C4-2B (cell line): ENCODE measurements at regions not wholly inside any gene's neighbourhood (a gene's known extent, or its start where the extent isn't known, plus 50 kb on each side); places are given as distances from the start of the nearest gene placed in this dataset.

ENCODE experiments used
- CTCF ChIP-seq: fragments of 450-650 bp; conservative IDR thresholded peaks from 2 replicates; pipeline ENCODE4 v1.5.1; 2017; ENCODE audit warnings: mild to moderate bottlenecking
- ZFX ChIP-seq: fragments of 450-650 bp; IDR thresholded peaks from 2 replicates; pipeline ENCODE4 v1.6.1; 2017

- no peak for TF ChIP-seq CTCF
- TF ChIP-seq ZFX = no peak
Measured at GRCh38 chr6:139457476-139457875, 83.0 kb upstream of the CITED2 start.
